WTC11 (cell line): ENCODE measurements at regions not wholly inside any gene's neighbourhood (a gene's known extent, or its start where the extent isn't known, plus 50 kb on each side); places are given as distances from the start of the nearest gene placed in this dataset.

Source experiments
- ATAC-seq: fragments of 200-7000 bp; cut with Tn5 transposase; 2 replicates; pipeline ENCODE4 v1.10.0; 2021; ENCODE audit warnings: mild to moderate bottlenecking, moderate library complexity
- CTCF ChIA-PET: fragments of 300-600 bp; sonication (Branson Sonifier 250); formaldehyde crosslinking; loops from one replicate; lab custom pipeline; 2021; ENCODE audit warnings: antibody characterized with exemption; lab: Charles Lee
- POLR2A ChIA-PET: fragments of 350-600 bp; sonication (Branson Sonifier 250); formaldehyde crosslinking; loops from one replicate; lab custom pipeline; 2021; ENCODE audit warnings: antibody characterized with exemption; lab: Charles Lee
- DNase-seq: peaks from one replicate; pipeline ENCODE4 v3.0.0; 2021; ENCODE audit warnings: low spot score
- H3K27ac Mint-ChIP-seq: 2 replicates; pipeline ENCODE4 v1.8.0; 2021; ENCODE audit warnings: mixed read lengths
- H3K27me3 Mint-ChIP-seq: 2 replicates; pipeline ENCODE4 v1.8.0; 2021; ENCODE audit warnings: low read depth, mild to moderate bottlenecking, moderate library complexity, mixed read lengths
- H3K36me3 Mint-ChIP-seq: 2 replicates; pipeline ENCODE4 v1.8.0; 2021; ENCODE audit warnings: mixed read lengths
- H3K4me1 Mint-ChIP-seq: 2 replicates; pipeline ENCODE4 v1.8.0; 2022; ENCODE audit warnings: mixed read lengths
- H3K4me3 Mint-ChIP-seq: 2 replicates; pipeline ENCODE4 v1.8.0; 2021; ENCODE audit warnings: mild to moderate bottlenecking, moderate library complexity, mixed read lengths
- H3K9me3 Mint-ChIP-seq: 2 replicates; pipeline ENCODE4 v1.8.0; 2021; ENCODE audit warnings: mixed read lengths
- FOXK1 ChIP-seq: sonication (generic); formaldehyde crosslinking; IDR thresholded peaks from 2 replicates; pipeline ENCODE4 v1.8.0; 2022; ENCODE audit warnings: mild to moderate bottlenecking, moderate library complexity, missing genetic modification reagents
- FOXP1 ChIP-seq: sonication (generic); formaldehyde crosslinking; IDR thresholded peaks from 2 replicates; pipeline ENCODE4 v1.8.0; 2022; ENCODE audit warnings: missing genetic modification reagents, mild to moderate bottlenecking, moderate library complexity, borderline replicate concordance
- GTF2I ChIP-seq: fragments of 250-450 bp; sonication (Bioruptor Pico); conservative IDR thresholded peaks from 2 replicates; pipeline ENCODE4 v1.4.0; 2021; ENCODE audit warnings: mild to moderate bottlenecking
- HMGA2 ChIP-seq: fragments of 250-450 bp; sonication (Bioruptor Pico); IDR thresholded peaks from 2 replicates; pipeline ENCODE4 v1.4.0; 2021; ENCODE audit warnings: mild to moderate bottlenecking, moderate library complexity
- JAZF1 ChIP-seq: fragments of 250-450 bp; sonication (Bioruptor Pico); IDR thresholded peaks from 2 replicates; pipeline ENCODE4 v1.9.0; 2021; ENCODE audit warnings: moderate library complexity, mild to moderate bottlenecking, inconsistent platforms
- JUN ChIP-seq: sonication (generic); formaldehyde crosslinking; IDR thresholded peaks from 2 replicates; pipeline ENCODE4 v1.8.0; 2023; ENCODE audit warnings: mild to moderate bottlenecking, missing genetic modification reagents
- KAT7 ChIP-seq: sonication (generic); formaldehyde crosslinking; IDR thresholded peaks from 2 replicates; pipeline ENCODE4 v1.8.1; 2023; ENCODE audit warnings: missing genetic modification reagents, mild to moderate bottlenecking, borderline replicate concordance
- NFYB ChIP-seq: sonication (generic); formaldehyde crosslinking; conservative IDR thresholded peaks from 2 replicates; pipeline ENCODE4 v1.8.0; 2022; ENCODE audit warnings: low read depth, missing genetic modification reagents
- PRRX2 ChIP-seq: fragments of 250-450 bp; sonication (Bioruptor Pico); IDR thresholded peaks from 2 replicates; pipeline ENCODE4 v1.8.0; 2021; ENCODE audit warnings: mild to moderate bottlenecking
- SMAD4 ChIP-seq: sonication (generic); formaldehyde crosslinking; IDR thresholded peaks from 2 replicates; pipeline ENCODE4 v1.8.0; 2022; ENCODE audit warnings: mild to moderate bottlenecking, missing genetic modification reagents
- TCF7 ChIP-seq: sonication (generic); formaldehyde crosslinking; IDR thresholded peaks from 2 replicates; pipeline ENCODE4 v1.8.0; 2022; ENCODE audit warnings: mild to moderate bottlenecking, low read depth, missing genetic modification reagents, moderate library complexity
- ZNF138 ChIP-seq: sonication (generic); formaldehyde crosslinking; conservative IDR thresholded peaks from 2 replicates; pipeline ENCODE4 v1.8.1; 2022; ENCODE audit warnings: mild to moderate bottlenecking, moderate library complexity, missing genetic modification reagents
- ZNF396 ChIP-seq: fragments of 250-450 bp; sonication (Bioruptor Pico); IDR thresholded peaks from 2 replicates; pipeline ENCODE4 v1.8.0; 2021; ENCODE audit warnings: mild to moderate bottlenecking, moderate library complexity, borderline replicate concordance
- ZNF671 ChIP-seq: fragments of 250-450 bp; sonication (Bioruptor Pico); IDR thresholded peaks from 2 replicates; pipeline ENCODE4 v1.8.0; 2021; ENCODE audit warnings: mild to moderate bottlenecking
- TF ChIP-seq, protein P1 (sequence below): sonication (generic); formaldehyde crosslinking; IDR thresholded peaks from 2 replicates; pipeline ENCODE4 v1.8.0; 2022; ENCODE audit warnings: mild to moderate bottlenecking, missing genetic modification reagents
- TF ChIP-seq, protein P2 (sequence below): fragments of 250-450 bp; sonication (Bioruptor Pico); IDR thresholded peaks from 2 replicates; pipeline ENCODE4 v1.9.0; 2021; ENCODE audit warnings: moderate library complexity, mild to moderate bottlenecking, inconsistent platforms, borderline replicate concordance
- TF ChIP-seq, protein P3 (sequence below): sonication (generic); formaldehyde crosslinking; IDR thresholded peaks from 2 replicates; pipeline ENCODE4 v1.8.1; 2023; ENCODE audit warnings: mild to moderate bottlenecking, missing genetic modification reagents, borderline replicate concordance
- TF ChIP-seq, protein P4 (sequence below): sonication (generic); formaldehyde crosslinking; IDR thresholded peaks from 2 replicates; pipeline ENCODE4 v1.8.1; 2022; ENCODE audit warnings: missing genetic modification reagents, borderline replicate concordance
- TF ChIP-seq, protein P5 (sequence below): fragments of 250-450 bp; sonication (Bioruptor Pico); IDR thresholded peaks from 2 replicates; pipeline ENCODE4 v1.9.0; 2021; ENCODE audit warnings: mild to moderate bottlenecking
- TF ChIP-seq, protein P6 (sequence below): sonication (generic); formaldehyde crosslinking; IDR thresholded peaks from 2 replicates; pipeline ENCODE4 v1.8.1; 2023; ENCODE audit warnings: mild to moderate bottlenecking, missing genetic modification reagents, moderate library complexity
- TF ChIP-seq, protein P7 (sequence below): fragments of 250-450 bp; sonication (Bioruptor Pico); IDR thresholded peaks from 2 replicates; pipeline ENCODE4 v1.8.0; 2021; ENCODE audit warnings: mild to moderate bottlenecking

DNA sequence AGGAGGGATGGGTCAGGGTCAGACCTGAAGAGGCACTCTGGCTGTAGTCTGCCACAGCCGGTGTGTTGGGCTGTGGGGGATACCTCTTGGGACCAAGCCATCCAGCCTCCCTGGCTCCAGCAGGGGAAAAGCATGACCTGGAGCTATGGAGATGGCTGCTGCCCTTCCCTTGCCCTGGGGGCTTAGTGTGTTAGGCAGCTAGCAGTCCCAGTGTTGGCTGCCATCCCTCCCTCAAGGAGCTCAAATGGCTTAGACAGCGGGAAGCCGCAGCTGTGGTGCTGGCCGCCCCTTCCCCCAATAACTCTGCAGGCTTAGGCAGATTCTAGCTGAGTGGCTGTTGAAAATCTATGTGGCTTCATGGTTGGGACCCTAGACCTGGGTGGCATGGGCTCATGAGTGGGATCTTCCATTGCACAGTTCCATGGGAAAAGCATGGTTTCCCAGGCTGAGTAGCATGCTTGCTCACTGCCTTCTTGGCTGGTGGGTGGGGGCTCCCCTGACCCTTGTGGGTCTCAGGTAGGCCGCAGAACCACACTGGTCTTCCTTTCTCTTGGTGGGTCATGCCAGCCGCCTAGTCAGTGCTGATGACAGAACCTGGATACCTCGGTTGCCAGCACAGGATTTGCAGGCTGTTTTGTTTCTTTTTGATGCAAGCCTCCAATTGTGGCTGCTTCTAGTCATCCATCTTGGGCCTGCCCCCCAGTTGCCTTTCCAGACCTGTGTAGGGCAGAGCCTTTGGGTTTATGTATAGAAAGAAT is 69.0 kb upstream of the AHI1 start:
- H3K27ac Mint-ChIP-seq: no peak overlapping the region
- no peaks in the 10 kb centered on the region for H3K27me3 Mint-ChIP-seq
- POLR2A ChIA-PET: no interaction called here
- no peak overlapping the region for H3K4me3 Mint-ChIP-seq
- no peak for TF ChIP-seq NFYB (CRISPR knock-in tag)
- TF ChIP-seq, protein P1, sequence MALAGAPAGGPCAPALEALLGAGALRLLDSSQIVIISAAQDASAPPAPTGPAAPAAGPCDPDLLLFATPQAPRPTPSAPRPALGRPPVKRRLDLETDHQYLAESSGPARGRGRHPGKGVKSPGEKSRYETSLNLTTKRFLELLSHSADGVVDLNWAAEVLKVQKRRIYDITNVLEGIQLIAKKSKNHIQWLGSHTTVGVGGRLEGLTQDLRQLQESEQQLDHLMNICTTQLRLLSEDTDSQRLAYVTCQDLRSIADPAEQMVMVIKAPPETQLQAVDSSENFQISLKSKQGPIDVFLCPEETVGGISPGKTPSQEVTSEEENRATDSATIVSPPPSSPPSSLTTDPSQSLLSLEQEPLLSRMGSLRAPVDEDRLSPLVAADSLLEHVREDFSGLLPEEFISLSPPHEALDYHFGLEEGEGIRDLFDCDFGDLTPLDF (CRISPR knock-in tag): no peak
- no peak for TF ChIP-seq KAT7 (CRISPR knock-in tag)
- TF ChIP-seq, protein P2, sequence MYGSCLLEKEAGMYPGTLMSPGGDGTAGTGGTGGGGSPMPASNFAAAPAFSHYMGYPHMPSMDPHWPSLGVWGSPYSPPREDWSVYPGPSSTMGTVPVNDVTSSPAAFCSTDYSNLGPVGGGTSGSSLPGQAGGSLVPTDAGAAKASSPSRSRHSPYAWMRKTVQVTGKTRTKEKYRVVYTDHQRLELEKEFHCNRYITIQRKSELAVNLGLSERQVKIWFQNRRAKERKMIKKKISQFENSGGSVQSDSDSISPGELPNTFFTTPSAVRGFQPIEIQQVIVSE (CRISPR knock-in tag): no peak
- no peak for TF ChIP-seq ZNF671 (CRISPR knock-in tag)
- TF ChIP-seq FOXP1 (CRISPR knock-in tag): no peak
- no peak for TF ChIP-seq SMAD4 (CRISPR knock-in tag)
- TF ChIP-seq TCF7 (CRISPR knock-in tag): no peak
- TF ChIP-seq, protein P3, sequence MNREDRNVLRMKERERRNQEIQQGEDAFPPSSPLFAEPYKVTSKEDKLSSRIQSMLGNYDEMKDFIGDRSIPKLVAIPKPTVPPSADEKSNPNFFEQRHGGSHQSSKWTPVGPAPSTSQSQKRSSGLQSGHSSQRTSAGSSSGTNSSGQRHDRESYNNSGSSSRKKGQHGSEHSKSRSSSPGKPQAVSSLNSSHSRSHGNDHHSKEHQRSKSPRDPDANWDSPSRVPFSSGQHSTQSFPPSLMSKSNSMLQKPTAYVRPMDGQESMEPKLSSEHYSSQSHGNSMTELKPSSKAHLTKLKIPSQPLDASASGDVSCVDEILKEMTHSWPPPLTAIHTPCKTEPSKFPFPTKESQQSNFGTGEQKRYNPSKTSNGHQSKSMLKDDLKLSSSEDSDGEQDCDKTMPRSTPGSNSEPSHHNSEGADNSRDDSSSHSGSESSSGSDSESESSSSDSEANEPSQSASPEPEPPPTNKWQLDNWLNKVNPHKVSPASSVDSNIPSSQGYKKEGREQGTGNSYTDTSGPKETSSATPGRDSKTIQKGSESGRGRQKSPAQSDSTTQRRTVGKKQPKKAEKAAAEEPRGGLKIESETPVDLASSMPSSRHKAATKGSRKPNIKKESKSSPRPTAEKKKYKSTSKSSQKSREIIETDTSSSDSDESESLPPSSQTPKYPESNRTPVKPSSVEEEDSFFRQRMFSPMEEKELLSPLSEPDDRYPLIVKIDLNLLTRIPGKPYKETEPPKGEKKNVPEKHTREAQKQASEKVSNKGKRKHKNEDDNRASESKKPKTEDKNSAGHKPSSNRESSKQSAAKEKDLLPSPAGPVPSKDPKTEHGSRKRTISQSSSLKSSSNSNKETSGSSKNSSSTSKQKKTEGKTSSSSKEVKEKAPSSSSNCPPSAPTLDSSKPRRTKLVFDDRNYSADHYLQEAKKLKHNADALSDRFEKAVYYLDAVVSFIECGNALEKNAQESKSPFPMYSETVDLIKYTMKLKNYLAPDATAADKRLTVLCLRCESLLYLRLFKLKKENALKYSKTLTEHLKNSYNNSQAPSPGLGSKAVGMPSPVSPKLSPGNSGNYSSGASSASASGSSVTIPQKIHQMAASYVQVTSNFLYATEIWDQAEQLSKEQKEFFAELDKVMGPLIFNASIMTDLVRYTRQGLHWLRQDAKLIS (CRISPR knock-in tag): no peak
- TF ChIP-seq, protein P4, sequence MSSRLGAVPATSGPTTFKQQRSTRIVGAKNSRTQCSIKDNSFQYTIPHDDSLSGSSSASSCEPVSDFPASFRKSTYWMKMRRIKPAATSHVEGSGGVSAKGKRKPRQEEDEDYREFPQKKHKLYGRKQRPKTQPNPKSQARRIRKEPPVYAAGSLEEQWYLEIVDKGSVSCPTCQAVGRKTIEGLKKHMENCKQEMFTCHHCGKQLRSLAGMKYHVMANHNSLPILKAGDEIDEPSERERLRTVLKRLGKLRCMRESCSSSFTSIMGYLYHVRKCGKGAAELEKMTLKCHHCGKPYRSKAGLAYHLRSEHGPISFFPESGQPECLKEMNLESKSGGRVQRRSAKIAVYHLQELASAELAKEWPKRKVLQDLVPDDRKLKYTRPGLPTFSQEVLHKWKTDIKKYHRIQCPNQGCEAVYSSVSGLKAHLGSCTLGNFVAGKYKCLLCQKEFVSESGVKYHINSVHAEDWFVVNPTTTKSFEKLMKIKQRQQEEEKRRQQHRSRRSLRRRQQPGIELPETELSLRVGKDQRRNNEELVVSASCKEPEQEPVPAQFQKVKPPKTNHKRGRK: no peak
- TF ChIP-seq, all 79 proteins: peak for 0
- no peak for DNase-seq
- no peak; the same call in 1 of the 2 replicates for ATAC-seq
- CTCF ChIA-PET: no interaction called here
- H3K36me3 Mint-ChIP-seq: no peaks in the 10 kb centered on the region
- H3K4me1 Mint-ChIP-seq: 0 out of 2 replicates have a peak, but pooled peaks cover 2% of the 10 kb centered on the region
- peaks cover 8% of the 10 kb centered on the region for H3K9me3 Mint-ChIP-seq

DNA sequence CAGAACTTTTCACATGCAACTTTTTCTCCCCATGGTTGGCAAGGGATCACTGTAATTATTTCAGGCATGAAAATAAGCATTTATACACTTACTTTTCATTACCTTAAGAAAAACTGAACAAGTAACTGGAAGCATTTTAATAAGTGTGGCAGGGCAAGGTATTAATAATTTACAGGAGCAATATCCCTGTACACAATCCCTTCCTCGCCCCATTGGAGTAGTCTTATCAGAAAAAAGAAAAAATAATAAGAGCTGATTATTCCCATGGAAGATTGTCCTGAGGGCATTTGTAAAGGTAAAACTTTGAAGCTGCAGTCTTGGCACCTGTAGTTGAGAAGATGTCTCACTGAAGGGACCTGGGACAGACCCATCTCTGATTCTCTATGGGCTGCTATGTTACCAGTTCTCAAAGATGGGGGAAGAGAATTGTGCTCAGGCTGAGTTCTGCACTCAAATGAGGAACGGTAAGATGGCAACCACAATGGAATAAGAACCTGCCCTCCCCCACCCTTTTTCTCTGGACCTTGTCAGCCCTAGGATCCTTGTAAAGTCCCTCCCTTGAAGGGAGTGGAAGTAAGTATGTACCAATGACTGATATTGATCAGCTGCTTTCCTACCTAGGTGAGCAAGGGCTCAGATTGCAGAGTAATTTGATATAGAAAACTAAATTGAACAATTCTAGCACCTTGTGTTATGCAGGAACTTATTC is 70.0 kb upstream of the AHI1 start:
- no peak for ATAC-seq
- DNase-seq: no peak
- CTCF ChIA-PET: no interaction called here
- Mint-ChIP-seq H3K36me3 (no peaks in the 10 kb centered on the region), H3K4me3 (no peak overlapping the region), H3K27me3 (no peaks in the 10 kb centered on the region), H3K9me3 (peaks cover 14% of the 10 kb centered on the region), H3K4me1 (0 out of 2 replicates have a peak, but pooled peaks cover 2% of the 10 kb centered on the region), H3K27ac (no peak overlapping the region)
- POLR2A ChIA-PET: interaction anchor here (0.7 kb wide), 1 partner anchor 32 kb away, joined by 3 read pairs; no protein-coding TSS in a partner anchor
- TF ChIP-seq, protein P5, sequence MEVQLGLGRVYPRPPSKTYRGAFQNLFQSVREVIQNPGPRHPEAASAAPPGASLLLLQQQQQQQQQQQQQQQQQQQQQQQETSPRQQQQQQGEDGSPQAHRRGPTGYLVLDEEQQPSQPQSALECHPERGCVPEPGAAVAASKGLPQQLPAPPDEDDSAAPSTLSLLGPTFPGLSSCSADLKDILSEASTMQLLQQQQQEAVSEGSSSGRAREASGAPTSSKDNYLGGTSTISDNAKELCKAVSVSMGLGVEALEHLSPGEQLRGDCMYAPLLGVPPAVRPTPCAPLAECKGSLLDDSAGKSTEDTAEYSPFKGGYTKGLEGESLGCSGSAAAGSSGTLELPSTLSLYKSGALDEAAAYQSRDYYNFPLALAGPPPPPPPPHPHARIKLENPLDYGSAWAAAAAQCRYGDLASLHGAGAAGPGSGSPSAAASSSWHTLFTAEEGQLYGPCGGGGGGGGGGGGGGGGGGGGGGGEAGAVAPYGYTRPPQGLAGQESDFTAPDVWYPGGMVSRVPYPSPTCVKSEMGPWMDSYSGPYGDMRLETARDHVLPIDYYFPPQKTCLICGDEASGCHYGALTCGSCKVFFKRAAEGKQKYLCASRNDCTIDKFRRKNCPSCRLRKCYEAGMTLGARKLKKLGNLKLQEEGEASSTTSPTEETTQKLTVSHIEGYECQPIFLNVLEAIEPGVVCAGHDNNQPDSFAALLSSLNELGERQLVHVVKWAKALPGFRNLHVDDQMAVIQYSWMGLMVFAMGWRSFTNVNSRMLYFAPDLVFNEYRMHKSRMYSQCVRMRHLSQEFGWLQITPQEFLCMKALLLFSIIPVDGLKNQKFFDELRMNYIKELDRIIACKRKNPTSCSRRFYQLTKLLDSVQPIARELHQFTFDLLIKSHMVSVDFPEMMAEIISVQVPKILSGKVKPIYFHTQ (CRISPR knock-in tag): no peak
- no peak for TF ChIP-seq PRRX2 (CRISPR knock-in tag)
- no peak for TF ChIP-seq JAZF1
- no peak for TF ChIP-seq FOXK1 (CRISPR knock-in tag)
- TF ChIP-seq, protein P6, sequence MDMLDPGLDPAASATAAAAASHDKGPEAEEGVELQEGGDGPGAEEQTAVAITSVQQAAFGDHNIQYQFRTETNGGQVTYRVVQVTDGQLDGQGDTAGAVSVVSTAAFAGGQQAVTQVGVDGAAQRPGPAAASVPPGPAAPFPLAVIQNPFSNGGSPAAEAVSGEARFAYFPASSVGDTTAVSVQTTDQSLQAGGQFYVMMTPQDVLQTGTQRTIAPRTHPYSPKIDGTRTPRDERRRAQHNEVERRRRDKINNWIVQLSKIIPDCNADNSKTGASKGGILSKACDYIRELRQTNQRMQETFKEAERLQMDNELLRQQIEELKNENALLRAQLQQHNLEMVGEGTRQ (CRISPR knock-in tag): no peak
- TF ChIP-seq HMGA2 (CRISPR knock-in tag): no peak
- no peak for TF ChIP-seq ZNF138 (CRISPR knock-in tag)
- no peak for TF ChIP-seq JUN
- no peak for TF ChIP-seq ZNF396
- TF ChIP-seq, protein P7, sequence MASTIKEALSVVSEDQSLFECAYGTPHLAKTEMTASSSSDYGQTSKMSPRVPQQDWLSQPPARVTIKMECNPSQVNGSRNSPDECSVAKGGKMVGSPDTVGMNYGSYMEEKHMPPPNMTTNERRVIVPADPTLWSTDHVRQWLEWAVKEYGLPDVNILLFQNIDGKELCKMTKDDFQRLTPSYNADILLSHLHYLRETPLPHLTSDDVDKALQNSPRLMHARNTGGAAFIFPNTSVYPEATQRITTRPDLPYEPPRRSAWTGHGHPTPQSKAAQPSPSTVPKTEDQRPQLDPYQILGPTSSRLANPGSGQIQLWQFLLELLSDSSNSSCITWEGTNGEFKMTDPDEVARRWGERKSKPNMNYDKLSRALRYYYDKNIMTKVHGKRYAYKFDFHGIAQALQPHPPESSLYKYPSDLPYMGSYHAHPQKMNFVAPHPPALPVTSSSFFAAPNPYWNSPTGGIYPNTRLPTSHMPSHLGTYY (CRISPR knock-in tag): no peak
- TF ChIP-seq GTF2I (CRISPR knock-in tag): no peak
